ENCODE measurements at regions not wholly inside any gene's neighbourhood (a gene's known extent, or its start where the extent isn't known, plus 50 kb on each side); places are given as distances from the start of the nearest gene placed in this dataset.

GRCh38 chr14:48614003-48614402, 938.6 kb upstream of the MDGA2 start:
- TF ChIP-seq, protein P1, sequence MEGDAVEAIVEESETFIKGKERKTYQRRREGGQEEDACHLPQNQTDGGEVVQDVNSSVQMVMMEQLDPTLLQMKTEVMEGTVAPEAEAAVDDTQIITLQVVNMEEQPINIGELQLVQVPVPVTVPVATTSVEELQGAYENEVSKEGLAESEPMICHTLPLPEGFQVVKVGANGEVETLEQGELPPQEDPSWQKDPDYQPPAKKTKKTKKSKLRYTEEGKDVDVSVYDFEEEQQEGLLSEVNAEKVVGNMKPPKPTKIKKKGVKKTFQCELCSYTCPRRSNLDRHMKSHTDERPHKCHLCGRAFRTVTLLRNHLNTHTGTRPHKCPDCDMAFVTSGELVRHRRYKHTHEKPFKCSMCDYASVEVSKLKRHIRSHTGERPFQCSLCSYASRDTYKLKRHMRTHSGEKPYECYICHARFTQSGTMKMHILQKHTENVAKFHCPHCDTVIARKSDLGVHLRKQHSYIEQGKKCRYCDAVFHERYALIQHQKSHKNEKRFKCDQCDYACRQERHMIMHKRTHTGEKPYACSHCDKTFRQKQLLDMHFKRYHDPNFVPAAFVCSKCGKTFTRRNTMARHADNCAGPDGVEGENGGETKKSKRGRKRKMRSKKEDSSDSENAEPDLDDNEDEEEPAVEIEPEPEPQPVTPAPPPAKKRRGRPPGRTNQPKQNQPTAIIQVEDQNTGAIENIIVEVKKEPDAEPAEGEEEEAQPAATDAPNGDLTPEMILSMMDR (conservative IDR thresholded peaks at IDR 0.05; ENCODE audit: low read depth, low read length): no peak
- no peak for TF ChIP-seq EZH2 (IDR thresholded peaks at IDR 0.05; ENCODE audit: borderline replicate concordance, low read depth, low read length, poor library complexity, severe bottlenecking)
